ENCODE measurements at regions not wholly inside any gene's neighbourhood (a gene's known extent, or its start where the extent isn't known, plus 50 kb on each side); places are given as distances from the start of the nearest gene placed in this dataset.

DNA sequence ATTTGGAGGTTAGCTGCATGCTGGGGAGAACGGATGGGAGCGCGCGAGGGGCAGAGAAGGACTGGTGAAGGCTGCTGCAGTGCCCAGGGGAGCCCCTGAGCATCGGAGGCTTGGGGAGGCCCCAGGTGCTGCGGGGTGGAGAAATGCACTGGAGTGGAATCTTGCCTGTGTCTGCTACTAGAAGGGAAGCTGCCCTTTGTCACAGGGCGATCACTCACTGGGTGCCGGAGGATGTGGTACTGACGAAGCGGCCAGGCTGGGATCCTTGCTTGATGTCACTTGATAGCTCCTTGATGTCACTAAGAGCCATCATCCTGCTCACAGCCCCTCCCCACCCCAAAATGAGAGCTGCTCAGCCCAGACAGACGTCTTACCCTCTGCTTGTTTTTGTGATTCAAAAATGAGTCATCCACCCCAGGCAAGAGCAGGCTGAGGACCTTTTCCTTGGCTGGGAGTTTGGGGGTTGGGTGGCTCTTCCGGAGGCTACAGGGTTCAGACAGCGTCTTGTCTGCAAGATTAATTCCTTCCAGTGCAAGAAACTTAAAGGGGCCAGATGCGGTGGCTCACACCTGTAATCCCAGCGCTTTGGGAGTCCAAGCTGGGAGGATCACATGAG, 62.6 kb upstream of the PMEPA1 start:
- TF ChIP-seq, protein P1, sequence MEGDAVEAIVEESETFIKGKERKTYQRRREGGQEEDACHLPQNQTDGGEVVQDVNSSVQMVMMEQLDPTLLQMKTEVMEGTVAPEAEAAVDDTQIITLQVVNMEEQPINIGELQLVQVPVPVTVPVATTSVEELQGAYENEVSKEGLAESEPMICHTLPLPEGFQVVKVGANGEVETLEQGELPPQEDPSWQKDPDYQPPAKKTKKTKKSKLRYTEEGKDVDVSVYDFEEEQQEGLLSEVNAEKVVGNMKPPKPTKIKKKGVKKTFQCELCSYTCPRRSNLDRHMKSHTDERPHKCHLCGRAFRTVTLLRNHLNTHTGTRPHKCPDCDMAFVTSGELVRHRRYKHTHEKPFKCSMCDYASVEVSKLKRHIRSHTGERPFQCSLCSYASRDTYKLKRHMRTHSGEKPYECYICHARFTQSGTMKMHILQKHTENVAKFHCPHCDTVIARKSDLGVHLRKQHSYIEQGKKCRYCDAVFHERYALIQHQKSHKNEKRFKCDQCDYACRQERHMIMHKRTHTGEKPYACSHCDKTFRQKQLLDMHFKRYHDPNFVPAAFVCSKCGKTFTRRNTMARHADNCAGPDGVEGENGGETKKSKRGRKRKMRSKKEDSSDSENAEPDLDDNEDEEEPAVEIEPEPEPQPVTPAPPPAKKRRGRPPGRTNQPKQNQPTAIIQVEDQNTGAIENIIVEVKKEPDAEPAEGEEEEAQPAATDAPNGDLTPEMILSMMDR (conservative IDR thresholded peaks at IDR 0.05; ENCODE audit: low read length), result no peak
- TF ChIP-seq EZH2phosphoT487 (IDR thresholded peaks at IDR 0.05; ENCODE audit: borderline replicate concordance, low read depth, low read length), result no peak

Data from OCI-LY7 (cell line).